OCI-LY1 (cell line): ENCODE measurements at regions not wholly inside any gene's neighbourhood (a gene's known extent, or its start where the extent isn't known, plus 50 kb on each side); places are given as distances from the start of the nearest gene placed in this dataset.

Experiments
- EZH2 ChIP-seq: fragments of 200-600 bp; sonication (generic), shearing (Covaris generic); IDR thresholded peaks from 2 replicates; pipeline ENCODE4 v1.8.0; 2017; ENCODE audit warnings: borderline replicate concordance, mixed run types, mild to moderate bottlenecking, antibody characterized with exemption, low read length, moderate library complexity, mixed read lengths
- TF ChIP-seq, protein P1 (sequence below): fragments of 200-600 bp; sonication (generic), shearing (Covaris generic); IDR thresholded peaks from 2 replicates; pipeline ENCODE4 v1.5.1; 2017; ENCODE audit warnings: mild to moderate bottlenecking, antibody characterized with exemption, low read length, moderate library complexity, mixed read lengths

- TF ChIP-seq, protein P1, sequence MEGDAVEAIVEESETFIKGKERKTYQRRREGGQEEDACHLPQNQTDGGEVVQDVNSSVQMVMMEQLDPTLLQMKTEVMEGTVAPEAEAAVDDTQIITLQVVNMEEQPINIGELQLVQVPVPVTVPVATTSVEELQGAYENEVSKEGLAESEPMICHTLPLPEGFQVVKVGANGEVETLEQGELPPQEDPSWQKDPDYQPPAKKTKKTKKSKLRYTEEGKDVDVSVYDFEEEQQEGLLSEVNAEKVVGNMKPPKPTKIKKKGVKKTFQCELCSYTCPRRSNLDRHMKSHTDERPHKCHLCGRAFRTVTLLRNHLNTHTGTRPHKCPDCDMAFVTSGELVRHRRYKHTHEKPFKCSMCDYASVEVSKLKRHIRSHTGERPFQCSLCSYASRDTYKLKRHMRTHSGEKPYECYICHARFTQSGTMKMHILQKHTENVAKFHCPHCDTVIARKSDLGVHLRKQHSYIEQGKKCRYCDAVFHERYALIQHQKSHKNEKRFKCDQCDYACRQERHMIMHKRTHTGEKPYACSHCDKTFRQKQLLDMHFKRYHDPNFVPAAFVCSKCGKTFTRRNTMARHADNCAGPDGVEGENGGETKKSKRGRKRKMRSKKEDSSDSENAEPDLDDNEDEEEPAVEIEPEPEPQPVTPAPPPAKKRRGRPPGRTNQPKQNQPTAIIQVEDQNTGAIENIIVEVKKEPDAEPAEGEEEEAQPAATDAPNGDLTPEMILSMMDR, result peak; percentile 39; the same call in 1 of the 2 replicates
- TF ChIP-seq EZH2, result no peak
Measured at GRCh38 chr18:2223849-2224248, 347.5 kb downstream of the METTL4 start.
